ENCODE measurements at regions not wholly inside any gene's neighbourhood (a gene's known extent, or its start where the extent isn't known, plus 50 kb on each side); places are given as distances from the start of the nearest gene placed in this dataset.

GRCh38 chr12:98351089-98351488 is 164.3 kb upstream of the TMPO start:
- no peaks in the 10 kb centered on the region for H3K36me3 ChIP-seq
- intact Hi-C loops (cut with DNase I; ENCODE audit: low total_unique reads): no loop called here
- no peak overlapping the region for H3K27ac ChIP-seq
- no peaks in the 10 kb centered on the region for H3K4me1 ChIP-seq
- no peak for DNase-seq
- TF ChIP-seq POLR2A (IDR thresholded peaks at IDR 0.05): no peak
- TF ChIP-seq CTCF (IDR thresholded peaks at IDR 0.05 in 8 of 11, conservative IDR thresholded peaks at IDR 0.05 in 3 of 11): no peak
- TF ChIP-seq POLR2AphosphoS5 (IDR thresholded peaks at IDR 0.05): no peak
- H3K9me3 ChIP-seq: no peaks in the 10 kb centered on the region
- no peak overlapping the region for H3K4me3 ChIP-seq
- no peaks in the 10 kb centered on the region for H3K27me3 ChIP-seq (replicated peaks in 1 of 7)
- WGBS, 5 donors: 53 to 67% (median 57%) methylated on average over 6 of the region's 6 CpGs

DNA sequence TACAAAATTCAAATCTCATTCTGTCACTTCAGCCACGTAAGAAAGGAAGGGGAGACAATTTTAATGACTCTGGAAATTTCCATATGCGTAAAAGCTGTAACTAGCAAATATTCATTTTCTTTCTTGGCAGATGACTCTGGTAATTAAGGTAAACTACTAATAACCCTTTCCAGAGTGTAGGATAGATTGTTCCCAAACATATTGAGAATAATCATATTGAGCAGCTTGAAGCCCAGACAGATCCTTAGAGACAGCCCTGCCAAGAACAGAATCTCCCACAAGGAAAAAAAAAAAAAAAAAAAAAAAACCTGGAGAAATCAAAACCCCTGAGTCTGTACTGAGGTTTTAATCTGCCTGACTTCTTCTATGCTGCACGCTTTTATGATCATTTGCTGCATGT is 163.6 kb upstream of the TMPO start:
- Histone ChIP-seq H3K36me3 (no peaks in the 10 kb centered on the region), H3K4me1 (no peaks in the 10 kb centered on the region), H3K27ac (no peak overlapping the region), H3K9me3 (no peaks in the 10 kb centered on the region), H3K4me3 (no peak overlapping the region), H3K27me3 (replicated peaks in 1 of 7) (no peaks in the 10 kb centered on the region)
- no peak for DNase-seq
- no peak for TF ChIP-seq POLR2A (IDR thresholded peaks at IDR 0.05)
- TF ChIP-seq CTCF (IDR thresholded peaks at IDR 0.05 in 8 of 11, conservative IDR thresholded peaks at IDR 0.05 in 3 of 11): no peak
- TF ChIP-seq POLR2AphosphoS5 (IDR thresholded peaks at IDR 0.05): no peak
- intact Hi-C loops (cut with DNase I; ENCODE audit: low total_unique reads): no loop called here
- WGBS, 5 donors: 65 to 84% (median 74%) methylated on average over 3 of the region's 3 CpGs

GRCh38 chr12:98352218-98352811 is 163.1 kb upstream of the TMPO start:
- H3K27ac ChIP-seq: no peak overlapping the region
- H3K9me3 ChIP-seq: no peaks in the 10 kb centered on the region
- no peaks in the 10 kb centered on the region for H3K4me1 ChIP-seq
- H3K27me3 ChIP-seq (replicated peaks in 1 of 7): no peaks in the 10 kb centered on the region
- intact Hi-C loops (cut with DNase I; ENCODE audit: low total_unique reads): no loop called here
- no peak overlapping the region for H3K4me3 ChIP-seq
- H3K36me3 ChIP-seq: no peaks in the 10 kb centered on the region
- no peak for DNase-seq
- TF ChIP-seq CTCF (IDR thresholded peaks at IDR 0.05 in 8 of 11, conservative IDR thresholded peaks at IDR 0.05 in 3 of 11): no peak
- WGBS, 5 donors: 64 to 79% (median 70%) methylated on average over 4 of the region's 4 CpGs

- intact Hi-C loops (cut with DNase I; ENCODE audit: low total_unique reads): no loop called here
- Histone ChIP-seq H3K9me3 (no peaks in the 10 kb centered on the region), H3K4me1 (no peaks in the 10 kb centered on the region), H3K27me3 (replicated peaks in 1 of 7) (no peaks in the 10 kb centered on the region), H3K27ac (no peak overlapping the region), H3K4me3 (no peak overlapping the region), H3K36me3 (no peaks in the 10 kb centered on the region)
- no peak for TF ChIP-seq POLR2AphosphoS5 (IDR thresholded peaks at IDR 0.05)
- TF ChIP-seq CTCF (IDR thresholded peaks at IDR 0.05 in 8 of 11, conservative IDR thresholded peaks at IDR 0.05 in 3 of 11): no peak
- no peak for TF ChIP-seq POLR2A (IDR thresholded peaks at IDR 0.05)
- DNase-seq: no peak
- 60 to 83% (median 74%) methylated on average over 3 of the region's 3 CpGs for WGBS, 5 donors
Observed at GRCh38 chr12:98352835-98353234, 162.6 kb upstream of the TMPO start.

All from spleen (tissue), 11 donors.